Thyroid gland (tissue), 4 donors: ENCODE measurements at regions not wholly inside any gene's neighbourhood (a gene's known extent, or its start where the extent isn't known, plus 50 kb on each side); places are given as distances from the start of the nearest gene placed in this dataset.

Source experiments
- POLR2A ChIP-seq, 2 donors: fragments of 450-650 bp; IDR thresholded peaks; one replicate each; pipeline ENCODE4 v1.6.1; 2017; ENCODE audit warnings: antibody characterized with exemption in 2 of 2, mild to moderate bottlenecking in 2 of 2, moderate library complexity in 1 of 2
- TF ChIP-seq, protein P1 (sequence below), 6 experiments: fragments of 200-600 bp in 3 of 6; fragments of 450-650 bp in 3 of 6; sonication (generic) in 3 of 6; IDR thresholded peaks; one replicate each; pipeline ENCODE4 v1.5.1; 2016 to 2019; ENCODE audit warnings: antibody characterized with exemption in 6 of 6, mild to moderate bottlenecking in 2 of 6, inconsistent platforms in 1 of 6, moderate library complexity in 1 of 6

DNA sequence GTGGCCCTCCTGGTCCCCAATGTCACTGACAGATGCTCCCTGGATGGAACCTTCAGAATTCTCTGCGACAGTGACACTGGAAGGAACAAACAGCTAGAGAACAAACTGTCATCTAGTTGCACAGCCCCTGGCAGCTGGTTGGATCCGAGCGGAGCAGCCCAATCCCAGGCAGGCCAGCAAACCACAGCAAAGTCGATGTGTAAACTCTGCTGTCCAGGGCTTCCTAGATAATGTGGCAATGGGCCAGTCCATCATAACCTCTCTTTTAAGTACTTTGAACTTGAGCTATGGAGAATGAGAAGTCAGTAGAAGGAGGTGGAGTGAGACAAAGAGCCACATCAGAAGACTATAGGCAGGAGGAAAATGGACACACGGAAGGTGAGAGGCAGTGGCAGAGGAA is 323.0 kb downstream of the CBLN1 start:
- TF ChIP-seq, protein P1, sequence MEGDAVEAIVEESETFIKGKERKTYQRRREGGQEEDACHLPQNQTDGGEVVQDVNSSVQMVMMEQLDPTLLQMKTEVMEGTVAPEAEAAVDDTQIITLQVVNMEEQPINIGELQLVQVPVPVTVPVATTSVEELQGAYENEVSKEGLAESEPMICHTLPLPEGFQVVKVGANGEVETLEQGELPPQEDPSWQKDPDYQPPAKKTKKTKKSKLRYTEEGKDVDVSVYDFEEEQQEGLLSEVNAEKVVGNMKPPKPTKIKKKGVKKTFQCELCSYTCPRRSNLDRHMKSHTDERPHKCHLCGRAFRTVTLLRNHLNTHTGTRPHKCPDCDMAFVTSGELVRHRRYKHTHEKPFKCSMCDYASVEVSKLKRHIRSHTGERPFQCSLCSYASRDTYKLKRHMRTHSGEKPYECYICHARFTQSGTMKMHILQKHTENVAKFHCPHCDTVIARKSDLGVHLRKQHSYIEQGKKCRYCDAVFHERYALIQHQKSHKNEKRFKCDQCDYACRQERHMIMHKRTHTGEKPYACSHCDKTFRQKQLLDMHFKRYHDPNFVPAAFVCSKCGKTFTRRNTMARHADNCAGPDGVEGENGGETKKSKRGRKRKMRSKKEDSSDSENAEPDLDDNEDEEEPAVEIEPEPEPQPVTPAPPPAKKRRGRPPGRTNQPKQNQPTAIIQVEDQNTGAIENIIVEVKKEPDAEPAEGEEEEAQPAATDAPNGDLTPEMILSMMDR (IDR thresholded peaks at IDR 0.05) = no peak
- no peak for TF ChIP-seq POLR2A (IDR thresholded peaks at IDR 0.05)
